K562 (cell line): ENCODE measurements at regions not wholly inside any gene's neighbourhood (a gene's known extent, or its start where the extent isn't known, plus 50 kb on each side); places are given as distances from the start of the nearest gene placed in this dataset.

Experiments used
- GABPA ChIP-seq: fragments of 200-800 bp; sonication (Bioruptor generic); conservative IDR thresholded peaks from 2 replicates; pipeline ENCODE4 v1.6.1; 2016; ENCODE audit warnings: low read depth, missing genetic modification characterization, missing compliant biosample characterization
- TOE1 ChIP-seq, 2 experiments: fragments of 450-650 bp in 1 of 2; sonication (generic) in 1 of 2; formaldehyde crosslinking in 1 of 2; IDR thresholded peaks; 2 replicates each; pipeline versions ENCODE4 v1.7.1 to v1.8.0; 2016 to 2022; ENCODE audit warnings: borderline replicate concordance in 2 of 2, mild to moderate bottlenecking in 2 of 2, antibody characterized with exemption in 1 of 2, inconsistent platforms in 1 of 2, low read depth in 1 of 2, missing genetic modification reagents in 1 of 2, moderate library complexity in 1 of 2

- TF ChIP-seq TOE1 (IDR thresholded peaks at IDR 0.05; ENCODE audit: borderline replicate concordance) = no peak
- TF ChIP-seq TOE1 (CRISPR knock-in tag; IDR thresholded peaks at IDR 0.05; ENCODE audit: borderline replicate concordance, low read depth) = no peak
- TF ChIP-seq GABPA (tag) = no peak
Observed at GRCh38 chr16:48444574-48444973, 59.4 kb upstream of the SIAH1 start.
